ENCODE measurements at regions not wholly inside any gene's neighbourhood (a gene's known extent, or its start where the extent isn't known, plus 50 kb on each side); places are given as distances from the start of the nearest gene placed in this dataset.

GRCh38 chr6:47175656-47176055 is 133.5 kb upstream of the ADGRF1 start:
- TF ChIP-seq POLR2AphosphoS5 (IDR thresholded peaks at IDR 0.05; ENCODE audit: low read depth, low read length) (no peak), POLR2A (IDR thresholded peaks at IDR 0.05; ENCODE audit: low read depth, low read length) (no peak)

Measured in GM12892 (cell line).